Prostate gland (tissue), 2 donors: ENCODE measurements at regions not wholly inside any gene's neighbourhood (a gene's known extent, or its start where the extent isn't known, plus 50 kb on each side); places are given as distances from the start of the nearest gene placed in this dataset.

Source experiments
- DNase-seq: peaks from one replicate; pipeline ENCODE4 v3.0.0-alpha.2; 2019; ENCODE audit warnings: low spot score
- H3K27ac ChIP-seq, 2 donors: fragments of 200-600 bp; sonication (generic); 2 replicates each; pipeline ENCODE4 v1.5.1; 2017 to 2019
- H3K27me3 ChIP-seq: fragments of 200-600 bp; sonication (generic); replicated peaks from 2 replicates; pipeline ENCODE4 v1.5.1; 2019; ENCODE audit not compliant: insufficient read depth
- H3K36me3 ChIP-seq, 2 donors: fragments of 200-600 bp; sonication (generic); 1 replicate in 1 of 2; 2 replicates in 1 of 2; pipeline versions ENCODE4 v1.5.1 to v1.8.1; 2017 to 2019
- H3K4me1 ChIP-seq: fragments of 200-600 bp; sonication (generic); replicated peaks from 2 replicates; pipeline ENCODE4 v1.5.1; 2019
- H3K4me3 ChIP-seq, 2 donors: fragments of 200-600 bp; sonication (generic); 2 replicates each; pipeline ENCODE4 v1.5.1; 2017 to 2019
- H3K9me3 ChIP-seq: fragments of 200-600 bp; sonication (generic); 2 replicates; pipeline ENCODE4 v1.5.1; 2017
- POLR2A ChIP-seq: fragments of 450-650 bp; IDR thresholded peaks from one replicate; pipeline ENCODE4 v1.6.1; 2016; ENCODE audit warnings: antibody characterized with exemption, mild to moderate bottlenecking
- POLR2AphosphoS5 ChIP-seq: sonication (generic); formaldehyde crosslinking; IDR thresholded peaks from one replicate; pipeline ENCODE4 v1.6.1; 2017; ENCODE audit warnings: antibody characterized with exemption
- WGBS: methylation state at CpG from one replicate; pipeline ENCODE4 v1.1.5; 2018; 5-methylcytosine and 5-hydroxymethylcytosine counted together
- intact Hi-C: fragments of 100-400 bp; cut with DNase I; formaldehyde crosslinking; loops from one replicate; pipeline ENCODE4 v1.14.2; 2022
- TF ChIP-seq, protein P1 (sequence below), 4 experiments: fragments of 200-600 bp in 2 of 4; fragments of 450-650 bp in 2 of 4; sonication (generic) in 2 of 4; IDR thresholded peaks; 1 replicate in 3 of 4; 2 replicates in 1 of 4; pipeline ENCODE4 v1.5.1; 2016 to 2019; ENCODE audit warnings: antibody characterized with exemption in 4 of 4, mild to moderate bottlenecking in 2 of 4, moderate library complexity in 2 of 4

DNA sequence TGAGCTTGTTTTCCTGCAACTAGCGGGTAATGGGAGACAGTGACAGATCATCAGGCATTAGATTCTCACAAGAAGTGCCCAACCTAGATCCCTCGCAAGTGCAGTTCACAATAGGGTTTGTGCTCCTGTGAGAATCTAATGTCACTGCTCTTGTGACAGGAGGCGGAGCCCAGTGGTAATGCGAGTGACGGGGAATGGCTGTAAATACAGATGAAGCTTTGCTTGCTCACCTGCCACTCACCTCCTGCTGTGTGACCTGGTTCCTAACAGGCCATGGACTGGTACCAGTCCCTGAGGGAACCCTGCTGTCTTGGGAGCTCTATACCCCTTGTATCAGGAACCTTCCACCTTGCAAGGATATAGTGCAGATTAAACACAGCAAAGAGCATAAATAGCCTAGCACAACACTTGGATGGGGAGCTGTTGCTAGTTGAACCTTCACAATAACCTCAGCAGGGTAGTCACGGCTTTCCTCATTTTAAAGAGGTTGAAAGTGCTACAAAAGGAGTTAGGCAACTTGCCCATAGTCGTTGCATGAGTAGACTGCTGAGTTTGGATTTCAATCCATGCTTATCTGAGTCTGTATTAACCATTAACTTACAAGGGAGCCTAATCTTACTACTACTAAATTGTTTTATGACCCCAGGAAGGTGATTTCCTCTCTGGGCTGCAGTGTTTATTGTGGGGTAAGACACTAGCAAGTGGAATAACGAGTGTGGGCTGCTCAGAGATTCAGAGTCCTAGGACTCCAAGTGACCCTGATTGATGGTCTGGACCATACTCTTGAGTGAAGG, 156.6 kb upstream of the ZFHX3 start:
- H3K9me3 ChIP-seq: no peaks in the 10 kb centered on the region
- WGBS: 82% methylated on average over 8 of the region's 8 CpGs
- H3K27ac ChIP-seq: no peak overlapping the region
- H3K4me1 ChIP-seq: no peaks in the 10 kb centered on the region
- DNase-seq: no peak
- no peak overlapping the region for H3K4me3 ChIP-seq
- no peaks in the 10 kb centered on the region for H3K27me3 ChIP-seq
- no peak for TF ChIP-seq POLR2A
- TF ChIP-seq POLR2AphosphoS5: no peak
- TF ChIP-seq, protein P1, sequence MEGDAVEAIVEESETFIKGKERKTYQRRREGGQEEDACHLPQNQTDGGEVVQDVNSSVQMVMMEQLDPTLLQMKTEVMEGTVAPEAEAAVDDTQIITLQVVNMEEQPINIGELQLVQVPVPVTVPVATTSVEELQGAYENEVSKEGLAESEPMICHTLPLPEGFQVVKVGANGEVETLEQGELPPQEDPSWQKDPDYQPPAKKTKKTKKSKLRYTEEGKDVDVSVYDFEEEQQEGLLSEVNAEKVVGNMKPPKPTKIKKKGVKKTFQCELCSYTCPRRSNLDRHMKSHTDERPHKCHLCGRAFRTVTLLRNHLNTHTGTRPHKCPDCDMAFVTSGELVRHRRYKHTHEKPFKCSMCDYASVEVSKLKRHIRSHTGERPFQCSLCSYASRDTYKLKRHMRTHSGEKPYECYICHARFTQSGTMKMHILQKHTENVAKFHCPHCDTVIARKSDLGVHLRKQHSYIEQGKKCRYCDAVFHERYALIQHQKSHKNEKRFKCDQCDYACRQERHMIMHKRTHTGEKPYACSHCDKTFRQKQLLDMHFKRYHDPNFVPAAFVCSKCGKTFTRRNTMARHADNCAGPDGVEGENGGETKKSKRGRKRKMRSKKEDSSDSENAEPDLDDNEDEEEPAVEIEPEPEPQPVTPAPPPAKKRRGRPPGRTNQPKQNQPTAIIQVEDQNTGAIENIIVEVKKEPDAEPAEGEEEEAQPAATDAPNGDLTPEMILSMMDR (IDR thresholded peaks at IDR 0.05): no peak
- intact Hi-C loops: no loop called here
- no peaks in the 10 kb centered on the region for H3K36me3 ChIP-seq

DNA sequence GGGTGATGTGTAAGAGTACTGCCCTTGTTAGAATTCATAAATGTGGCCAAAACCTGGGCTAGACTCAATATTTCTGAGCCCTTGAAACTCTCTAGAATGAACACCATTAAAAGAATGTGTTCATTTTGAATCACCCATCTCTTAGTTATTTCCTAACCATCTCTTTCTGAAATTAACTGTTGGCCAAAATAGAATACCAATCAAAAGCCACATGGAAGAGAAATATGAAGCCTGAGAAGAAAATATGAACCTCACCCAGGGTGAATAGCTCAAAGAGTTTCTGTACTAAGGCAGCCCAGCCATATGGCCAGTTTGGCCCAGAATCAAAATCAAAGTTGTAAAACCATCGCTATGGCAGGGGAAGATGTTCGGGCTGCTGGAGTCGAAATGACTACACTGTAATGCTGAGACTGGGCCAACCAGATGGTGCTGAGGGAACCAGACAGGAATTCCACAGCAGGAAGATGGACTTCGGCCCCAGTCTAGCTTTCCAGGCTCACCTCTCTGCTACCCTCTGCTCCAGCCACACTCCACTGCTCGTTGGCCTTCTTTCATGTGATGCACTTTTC, 154.3 kb upstream of the ZFHX3 start:
- intact Hi-C loops: no loop called here
- DNase-seq: no peak
- H3K36me3 ChIP-seq: no peaks in the 10 kb centered on the region
- 20% methylated on average over 5 of the region's 5 CpGs for WGBS
- H3K27me3 ChIP-seq: no peaks in the 10 kb centered on the region
- TF ChIP-seq POLR2AphosphoS5 (no peak), POLR2A (no peak)
- TF ChIP-seq, protein P1 (IDR thresholded peaks at IDR 0.05): no peak
- H3K4me1 ChIP-seq: no peaks in the 10 kb centered on the region
- no peak overlapping the region for H3K27ac ChIP-seq
- no peaks in the 10 kb centered on the region for H3K9me3 ChIP-seq
- H3K4me3 ChIP-seq: no peak overlapping the region

DNA sequence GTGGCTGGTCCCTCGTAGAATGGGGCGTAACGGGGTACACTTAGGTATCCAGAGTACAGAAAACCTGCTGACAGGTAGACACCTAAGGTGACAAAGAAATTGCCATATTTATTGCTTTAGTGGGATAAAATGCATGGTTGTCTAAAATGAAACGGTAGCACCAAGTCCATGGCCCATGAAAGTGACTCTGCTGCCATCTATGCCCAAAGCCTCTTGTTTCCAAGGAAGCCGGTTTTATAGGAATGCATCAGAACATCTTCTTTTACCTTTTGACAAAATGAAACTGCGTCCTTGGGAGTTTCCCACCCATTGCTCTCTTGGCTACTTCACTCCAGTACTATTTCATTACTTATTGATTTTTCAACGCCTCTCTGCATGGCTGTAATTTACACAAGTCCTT, 151.3 kb upstream of the ZFHX3 start:
- no peak for DNase-seq
- WGBS: 77% methylated on average over 7 of the region's 7 CpGs
- H3K4me1 ChIP-seq: no peaks in the 10 kb centered on the region
- no peaks in the 10 kb centered on the region for H3K27me3 ChIP-seq
- TF ChIP-seq, protein P1 (IDR thresholded peaks at IDR 0.05): no peak
- TF ChIP-seq POLR2A: no peak
- TF ChIP-seq POLR2AphosphoS5: no peak
- H3K9me3 ChIP-seq: no peaks in the 10 kb centered on the region
- H3K4me3 ChIP-seq: no peak overlapping the region
- H3K36me3 ChIP-seq: no peaks in the 10 kb centered on the region
- no peak overlapping the region for H3K27ac ChIP-seq
- intact Hi-C loops: loop anchor here (5.0 to 10.0 kb wide), 3 partner anchors 367 to 694 kb away; no protein-coding TSS in a partner anchor

DNA sequence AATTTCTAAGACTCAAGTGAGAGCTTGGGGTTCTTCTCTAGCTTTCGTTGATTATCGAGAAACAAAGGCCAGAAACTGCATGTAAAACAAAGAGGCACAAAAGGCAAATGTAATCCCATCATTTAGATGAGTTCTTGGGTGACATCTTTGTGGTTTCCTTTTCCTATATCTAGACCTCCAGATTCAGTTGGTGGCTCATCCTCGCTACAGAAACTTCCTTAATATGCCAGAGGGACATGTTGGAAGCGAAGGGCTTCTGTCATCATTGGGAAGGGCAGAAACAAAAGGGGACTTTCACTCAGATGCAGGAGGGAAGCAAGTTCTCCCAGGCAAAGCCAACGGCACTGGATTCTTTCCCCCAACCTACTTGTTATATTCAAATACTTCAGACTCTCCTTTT, 150.6 kb upstream of the ZFHX3 start:
- intact Hi-C loops: loop anchor here (5.0 to 10.0 kb wide), 3 partner anchors 366 to 694 kb away; no protein-coding TSS in a partner anchor
- no peak overlapping the region for H3K4me3 ChIP-seq
- no peak for DNase-seq
- WGBS: 91% methylated on average over 5 of the region's 5 CpGs
- H3K9me3 ChIP-seq: no peaks in the 10 kb centered on the region
- no peaks in the 10 kb centered on the region for H3K36me3 ChIP-seq
- no peak overlapping the region for H3K27ac ChIP-seq
- no peaks in the 10 kb centered on the region for H3K27me3 ChIP-seq
- TF ChIP-seq POLR2AphosphoS5 (no peak), POLR2A (no peak)
- TF ChIP-seq, protein P1 (IDR thresholded peaks at IDR 0.05): no peak
- no peaks in the 10 kb centered on the region for H3K4me1 ChIP-seq
